GM21717 (cell line): ENCODE measurements at regions not wholly inside any gene's neighbourhood (a gene's known extent, or its start where the extent isn't known, plus 50 kb on each side); places are given as distances from the start of the nearest gene placed in this dataset.
A peak's percentile ranks its signal among the peaks of the same experiment; 100 is the strongest.

Experiments
- ATAC-seq: cut with Tn5 transposase; IDR thresholded peaks from one replicate; pipeline ENCODE4 v1.9.1; 2021; ENCODE audit warnings: mild to moderate bottlenecking, moderate library complexity; ENCODE audit not compliant: unreplicated experiment

GRCh38 chr7:25495342-25496250 lies 267.3 kb upstream of the NPVF start:
- no peak for ATAC-seq

- peak; percentile 94 for ATAC-seq
These were observed 268.4 kb upstream of the NPVF start for GRCh38 chr7:25496476-25497368.

GRCh38 chr7:25500393-25500921 lies 272.2 kb upstream of the NPVF start:
- ATAC-seq, result no peak

DNA sequence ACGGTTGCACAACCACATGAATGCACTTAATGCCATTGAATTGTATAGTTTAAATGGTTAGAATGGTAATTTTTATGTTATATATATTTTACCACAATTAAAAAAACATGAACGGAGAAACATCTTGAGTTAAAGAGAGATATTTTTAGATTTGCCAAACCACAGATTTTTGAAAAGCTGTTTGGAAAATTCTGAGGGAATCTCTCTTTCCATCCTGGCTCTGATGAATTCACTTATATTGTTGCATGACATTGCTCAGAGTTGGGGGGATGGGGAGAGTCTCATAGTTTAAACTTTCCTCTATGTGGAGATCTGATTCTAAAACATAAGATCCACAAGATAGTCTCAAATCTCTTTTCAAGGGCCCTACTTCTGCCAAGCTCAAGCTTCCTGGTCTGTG lies 275.0 kb upstream of the NPVF start:
- no peak for ATAC-seq

GRCh38 chr7:25512061-25512687 lies 283.9 kb upstream of the NPVF start:
- ATAC-seq, result no peak

DNA sequence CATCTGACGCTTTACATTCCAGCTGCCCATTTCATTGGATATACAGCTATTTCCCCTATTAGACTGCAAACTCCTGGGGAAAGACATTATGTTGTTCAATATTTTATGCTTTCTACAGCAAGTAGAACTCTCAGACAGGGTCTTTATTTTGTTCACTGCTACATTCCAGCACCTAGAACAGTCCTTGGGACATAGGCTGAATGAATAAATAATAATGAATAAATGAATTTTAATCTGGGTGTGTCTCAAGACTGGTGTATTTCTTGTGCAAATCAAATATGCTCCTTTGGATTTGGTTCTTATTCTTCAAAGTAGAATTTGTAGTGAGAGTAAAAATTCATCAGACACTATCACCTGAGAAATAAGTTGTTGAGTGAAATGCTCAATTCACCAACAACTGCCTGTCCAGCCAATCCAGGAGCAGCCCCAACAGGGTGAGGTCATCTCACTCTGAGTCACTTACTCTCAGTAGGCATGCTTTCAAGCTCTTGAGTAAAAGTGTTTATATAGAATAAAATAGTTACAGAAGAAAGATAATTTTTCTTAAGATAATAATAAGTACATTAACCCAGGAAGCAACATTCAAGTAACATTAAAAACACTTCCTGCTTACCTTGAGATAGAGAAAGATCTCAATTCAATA lies 287.5 kb upstream of the NPVF start:
- no peak for ATAC-seq

- no peak for ATAC-seq
These were observed 289.6 kb upstream of the NPVF start for GRCh38 chr7:25517906-25518305.

DNA sequence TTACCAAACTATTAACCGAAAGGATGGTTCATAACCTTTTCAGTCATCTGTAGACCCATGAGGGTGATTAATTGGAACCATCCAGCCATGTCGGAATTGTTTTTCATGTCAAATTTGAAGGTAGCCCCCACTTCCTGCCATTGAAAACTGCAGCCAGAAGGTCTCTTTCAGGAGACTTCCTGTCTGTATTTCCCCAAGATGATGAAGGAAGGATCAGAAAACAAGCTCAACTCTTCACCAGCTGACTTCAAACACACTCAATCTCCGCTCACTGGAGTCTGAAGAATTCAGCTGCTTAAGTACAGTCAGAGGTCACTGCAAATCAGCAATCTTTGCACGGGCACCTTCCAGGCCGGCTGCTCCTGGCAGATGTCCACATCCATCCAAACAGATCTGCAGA lies 291.7 kb upstream of the NPVF start:
- ATAC-seq, result no peak

DNA sequence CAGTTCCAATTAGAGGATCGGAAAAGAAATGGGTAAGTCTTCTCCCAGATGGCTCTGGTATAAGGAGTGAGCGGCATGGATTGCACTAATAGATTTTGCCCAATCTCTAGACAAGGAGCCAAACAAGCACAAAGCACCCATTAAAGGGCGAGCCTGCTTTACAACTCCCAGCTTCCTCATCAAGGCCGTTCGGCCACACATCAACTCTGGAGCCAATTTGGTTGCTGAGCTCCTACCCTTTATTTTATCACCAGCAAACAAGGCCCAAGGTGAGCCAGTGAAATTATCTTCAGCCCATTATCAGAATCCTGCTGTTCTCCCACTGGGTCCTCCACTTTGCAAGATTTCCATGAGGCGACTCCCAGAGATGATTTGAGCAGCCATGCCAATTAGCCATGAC lies 292.2 kb upstream of the NPVF start:
- ATAC-seq, result no peak

GRCh38 chr7:25521236-25521635 lies 292.9 kb upstream of the NPVF start:
- ATAC-seq, result no peak

- ATAC-seq, result no peak
These were observed 294.4 kb upstream of the NPVF start for GRCh38 chr7:25522727-25523126.

- ATAC-seq, result no peak
These were observed 299.4 kb upstream of the NPVF start for GRCh38 chr7:25527665-25528170.

DNA sequence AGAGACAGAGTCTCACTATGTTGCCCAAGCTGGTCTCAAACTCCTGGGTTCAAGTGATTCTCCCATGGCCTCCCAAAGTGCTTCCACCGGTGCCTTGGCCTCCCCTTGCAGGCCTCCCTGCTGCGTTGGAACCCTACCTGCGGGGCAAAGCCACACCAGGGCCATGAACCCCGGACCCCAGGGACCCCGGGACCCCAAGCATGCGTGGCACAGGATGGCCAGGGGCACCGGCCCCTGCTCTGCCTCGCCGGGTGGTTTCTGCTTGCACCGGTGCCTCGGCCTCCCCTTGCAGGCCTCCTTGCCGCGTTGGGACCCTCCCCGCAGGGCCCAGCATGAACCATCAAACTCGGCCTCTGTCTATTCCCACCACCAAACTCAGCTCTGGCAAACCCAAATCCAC lies 301.0 kb upstream of the NPVF start:
- ATAC-seq, result no peak

DNA sequence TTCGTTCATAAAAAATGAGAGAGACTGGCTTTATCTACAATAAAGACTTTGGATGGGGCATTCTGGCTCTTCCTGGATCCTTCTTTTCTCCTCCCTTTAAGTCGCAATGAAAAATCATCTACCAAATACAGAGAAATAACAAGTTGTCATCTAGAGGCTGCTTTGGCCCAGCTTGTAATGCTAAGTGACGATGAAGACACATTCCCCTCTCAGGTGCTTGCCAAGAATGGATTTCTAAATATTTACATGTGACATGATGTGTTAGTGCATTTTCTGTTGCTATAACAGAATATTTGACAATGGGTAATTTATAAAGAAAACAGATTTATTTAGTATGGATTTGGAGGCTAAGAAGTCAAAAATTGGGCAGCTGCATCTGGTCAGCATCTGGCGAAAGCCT lies 308.6 kb upstream of the NPVF start:
- no peak for ATAC-seq

- ATAC-seq, result no peak
These were observed 309.5 kb upstream of the NPVF start for GRCh38 chr7:25537662-25538375.

GRCh38 chr7:25541094-25541821 lies 313.0 kb upstream of the NPVF start:
- no peak for ATAC-seq

- no peak for ATAC-seq
These were observed 313.6 kb upstream of the NPVF start for GRCh38 chr7:25541877-25542276.

DNA sequence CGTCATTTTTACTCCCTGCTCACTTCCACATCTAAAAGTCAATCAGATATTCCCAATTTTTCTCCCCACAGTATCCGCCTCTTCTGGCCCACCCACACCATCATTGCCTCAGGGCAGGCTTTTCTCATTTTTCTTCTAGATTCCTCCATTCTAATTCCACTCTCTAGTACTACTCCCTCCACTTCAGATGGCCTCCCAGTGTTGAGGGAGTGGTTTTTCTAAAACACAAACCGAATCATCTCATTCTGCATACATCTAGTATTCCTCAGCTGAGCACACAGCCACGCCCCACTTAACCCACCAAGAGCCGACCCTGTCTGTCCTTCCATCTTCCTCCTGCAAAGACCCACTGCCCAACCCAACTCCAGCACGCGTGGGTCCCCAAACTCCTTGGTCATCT lies 314.9 kb upstream of the NPVF start:
- ATAC-seq, result no peak

DNA sequence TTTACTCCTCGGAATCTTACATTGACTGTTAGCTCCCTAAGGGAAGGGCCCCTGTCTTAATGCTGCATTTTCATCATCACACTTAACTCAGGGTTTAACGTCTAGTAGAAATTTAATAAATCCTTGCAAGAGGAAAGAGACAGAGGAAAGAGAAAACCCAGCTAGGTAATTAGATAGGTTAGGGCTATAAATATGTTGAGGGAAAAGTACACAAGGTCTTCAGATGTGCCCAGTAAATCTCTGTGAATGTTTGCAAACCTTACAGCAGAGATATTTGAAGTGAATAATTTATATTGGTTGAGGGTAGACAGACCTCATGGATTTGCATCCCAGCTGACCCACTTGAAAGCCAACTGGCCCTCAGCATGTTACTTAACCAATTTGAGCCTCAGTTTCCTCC lies 315.5 kb upstream of the NPVF start:
- ATAC-seq, result no peak
